HCT116 (cell line): ENCODE measurements at regions not wholly inside any gene's neighbourhood (a gene's known extent, or its start where the extent isn't known, plus 50 kb on each side); places are given as distances from the start of the nearest gene placed in this dataset.

Source experiments
- ATAC-seq: fragments of 200-7000 bp; cut with Tn5 transposase; 2 replicates; pipeline ENCODE4 v1.9.1; 2020; ENCODE audit warnings: mild to moderate bottlenecking, moderate library complexity
- BruUV-seq: library from RNA; stranded (reverse); fragments of 400-500 nt; replicated peaks from 2 replicates; lab custom pipeline; 2021; lab: Mats Ljungman, UMichigan
- CTCF ChIA-PET: fragments of 300-600 bp; sonication (Branson Sonifier 250); formaldehyde crosslinking; loops from one replicate; lab custom pipeline; 2021; ENCODE audit warnings: antibody characterized with exemption; lab: Charles Lee
- POLR2A ChIA-PET: fragments of 300-600, 350-600 bp; sonication (Branson Sonifier 250); formaldehyde crosslinking; loops from one replicate; lab custom pipeline; 2021; ENCODE audit warnings: antibody characterized with exemption; lab: Charles Lee
- RAD21 ChIA-PET, 2 experiments: fragments of 300-600 bp; sonication (Branson Sonifier 250); formaldehyde crosslinking; loops; one replicate each; lab custom pipeline; 2023; ENCODE audit warnings: low total read pairs in 2 of 2; ENCODE audit not compliant: uncharacterized antibody in 2 of 2, unreplicated experiment in 2 of 2, low non-redundant PET in 1 of 2; lab: Charles Lee
- DNase-seq: peaks from one replicate; pipeline ENCODE4 v3.0.0-alpha.2; 2010; ENCODE audit warnings: low read depth, low spot score
- H2AFZ ChIP-seq: fragments of 200-600 bp; shearing (Covaris generic), sonication (generic); 2 replicates; pipeline ENCODE4 v1.6.1; 2017; ENCODE audit warnings: low read depth, mixed run types, mixed read lengths, antibody characterized with exemption, low read length; ENCODE audit not compliant: poor library complexity, severe bottlenecking
- H3K27ac ChIP-seq: 2 replicates; pipeline ENCODE4 v1.5.1; 2012; ENCODE audit warnings: low read depth, low read length
- H3K27me3 ChIP-seq: fragments of 200-600 bp; sonication (generic); 2 replicates; pipeline ENCODE4 v1.6.1; 2016; ENCODE audit warnings: mixed run types, low read length, mixed read lengths; ENCODE audit not compliant: insufficient read depth
- H3K36me3 ChIP-seq, 2 experiments: fragments of 200-500 bp in 1 of 2; fragments of 200-600 bp in 1 of 2; sonication (Bioruptor generic) in 1 of 2; sonication (generic) in 1 of 2; 2 replicates each; pipeline versions ENCODE4 v1.5.1 to v1.6.1; 2014 to 2016; ENCODE audit warnings: low read length in 2 of 2, inconsistent platforms in 1 of 2, mixed read lengths in 1 of 2, mixed run types in 1 of 2; ENCODE audit not compliant: insufficient read depth in 2 of 2, control insufficient read depth in 1 of 2
- H3K4me1 ChIP-seq, 2 experiments: fragments of 200-600 bp in 1 of 2; sonication (generic) in 1 of 2; 2 replicates each; pipeline versions ENCODE4 v1.5.1 to v1.6.1; 2012 to 2017; ENCODE audit warnings: low read length in 2 of 2, inconsistent platforms in 1 of 2, mild to moderate bottlenecking in 1 of 2, mixed read lengths in 1 of 2, mixed run types in 1 of 2, moderate library complexity in 1 of 2; ENCODE audit not compliant: insufficient read depth in 2 of 2, control insufficient read depth in 1 of 2
- H3K4me2 ChIP-seq: fragments of 200-600 bp; sonication (generic); 2 replicates; pipeline ENCODE4 v1.6.1; 2017; ENCODE audit warnings: mixed run types, low read length, mixed read lengths
- H3K4me3 ChIP-seq, 2 experiments: fragments of 200-600 bp in 1 of 2; sonication (generic) in 1 of 2; replicated peaks in 1 of 2; 2 replicates each; pipeline ENCODE4 v1.5.1; 2011 to 2016; ENCODE audit warnings: low read length in 2 of 2, control low read depth in 1 of 2, low read depth in 1 of 2, mild to moderate bottlenecking in 1 of 2, mixed read lengths in 1 of 2, mixed run types in 1 of 2
- H3K79me2 ChIP-seq: fragments of 200-600 bp; sonication (generic); 2 replicates; pipeline ENCODE4 v1.6.1; 2017; ENCODE audit warnings: mild to moderate bottlenecking, mixed run types, low read length, moderate library complexity, mixed read lengths; ENCODE audit not compliant: insufficient read depth
- H3K9ac ChIP-seq: fragments of 200-600 bp; sonication (generic); 2 replicates; pipeline ENCODE4 v1.6.1; 2016; ENCODE audit warnings: low read length, mixed read lengths
- H3K9me2 ChIP-seq: fragments of 200-600 bp; sonication (generic), shearing (Covaris generic); 2 replicates; pipeline ENCODE4 v1.6.1; 2017; ENCODE audit warnings: mixed run types, mild to moderate bottlenecking, moderate library complexity; ENCODE audit not compliant: insufficient read depth
- H3K9me3 ChIP-seq, 2 experiments: fragments of 200-500 bp in 1 of 2; fragments of 200-600 bp in 1 of 2; sonication (Bioruptor generic) in 1 of 2; sonication (generic) in 1 of 2; 2 replicates each; pipeline ENCODE4 v1.6.1; 2014 to 2017; ENCODE audit warnings: low read length in 2 of 2, mixed read lengths in 2 of 2, inconsistent platforms in 1 of 2, low read depth in 1 of 2, mild to moderate bottlenecking in 1 of 2, mixed run types in 1 of 2, moderate library complexity in 1 of 2; ENCODE audit not compliant: control insufficient read depth in 1 of 2, insufficient read depth in 1 of 2
- H4K20me1 ChIP-seq: fragments of 200-600 bp; sonication (generic), shearing (Covaris generic); 2 replicates; pipeline ENCODE4 v1.6.1; 2017; ENCODE audit warnings: mixed run types, mild to moderate bottlenecking, moderate library complexity; ENCODE audit not compliant: insufficient read depth
- CTCF ChIP-seq, 3 experiments: fragments of 200-600 bp in 1 of 3; sonication (generic) in 1 of 3; IDR thresholded peaks in 2 of 3; conservative IDR thresholded peaks in 1 of 3; 2 replicates each; pipeline ENCODE4 v1.5.1; 2012 to 2017; ENCODE audit warnings: low read depth in 2 of 3, low read length in 2 of 3, antibody characterized with exemption in 1 of 3, borderline replicate concordance in 1 of 3, control low read depth in 1 of 3, mild to moderate bottlenecking in 1 of 3, mixed read lengths in 1 of 3, mixed run types in 1 of 3, moderate library complexity in 1 of 3; ENCODE audit not compliant: insufficient read depth in 1 of 3
- EZH2 ChIP-seq: fragments of 200-600 bp; sonication (generic); IDR thresholded peaks from 2 replicates; pipeline ENCODE4 v1.6.1; 2017; ENCODE audit warnings: antibody characterized with exemption, mixed run types
- EZH2phosphoT487 ChIP-seq: fragments of 200-600 bp; IDR thresholded peaks from 2 replicates; pipeline ENCODE4 v1.6.1; 2018; ENCODE audit warnings: antibody characterized with exemption, borderline replicate concordance
- FOSL1 ChIP-seq: IDR thresholded peaks from 2 replicates; pipeline ENCODE4 v1.6.1; 2012; ENCODE audit warnings: low read depth
- POLR2A ChIP-seq: IDR thresholded peaks from 2 replicates; pipeline ENCODE4 v1.7.0; 2011; ENCODE audit warnings: borderline replicate concordance; ENCODE audit not compliant: insufficient read depth, insufficient read length; ENCODE audit errors: extremely low read depth
- POLR2AphosphoS5 ChIP-seq: IDR thresholded peaks from 2 replicates; pipeline ENCODE4 v1.6.1; 2011; ENCODE audit warnings: mild to moderate bottlenecking, low read depth, low read length, moderate library complexity
- REST ChIP-seq: IDR thresholded peaks from 2 replicates; pipeline ENCODE4 v1.6.1; 2012; ENCODE audit warnings: low read depth
- SIN3A ChIP-seq: IDR thresholded peaks from 2 replicates; pipeline ENCODE4 v1.6.1; 2012; ENCODE audit warnings: low read depth
- SP1 ChIP-seq: IDR thresholded peaks from 2 replicates; pipeline ENCODE4 v1.6.1; 2012; ENCODE audit warnings: low read depth
- TCF7L2 ChIP-seq: IDR thresholded peaks from 2 replicates; pipeline ENCODE4 v1.7.0; 2011; ENCODE audit warnings: borderline replicate concordance, inconsistent platforms; ENCODE audit not compliant: insufficient read depth, insufficient read length; ENCODE audit errors: extremely low read depth
- YY1 ChIP-seq: IDR thresholded peaks from 2 replicates; pipeline ENCODE4 v1.6.1; 2011; ENCODE audit warnings: low read length, low read depth, moderate library complexity, mild to moderate bottlenecking; ENCODE audit not compliant: insufficient replicate concordance; ENCODE audit errors: extremely low read depth
- ZBTB33 ChIP-seq: IDR thresholded peaks from 2 replicates; pipeline ENCODE4 v1.6.1; 2011; ENCODE audit warnings: mild to moderate bottlenecking, low read length, moderate library complexity; ENCODE audit not compliant: insufficient replicate concordance; ENCODE audit errors: extremely low read depth
- intact Hi-C: fragments of 100-400 bp; cut with micrococcal nuclease; formaldehyde crosslinking; loops from 2 replicates; pipeline ENCODE4 v1.10.0; 2022

- intact Hi-C loops = loop anchor here (10.0 kb wide), 1 partner anchor 63 kb away; no protein-coding TSS in a partner anchor
- RAD21 ChIA-PET = no interaction called here
- no peaks in the 10 kb centered on the region for H3K9me2 ChIP-seq
- no peak overlapping the region for H2AFZ ChIP-seq
- no peak overlapping the region for H3K4me2 ChIP-seq
- CTCF ChIA-PET = no interaction called here
- no peaks in the 10 kb centered on the region; the same call in 1 of the 2 replicates for H4K20me1 ChIP-seq
- no peaks in the 10 kb centered on the region for H3K79me2 ChIP-seq
- H3K4me3 ChIP-seq = no peak overlapping the region
- H3K9ac ChIP-seq = no peak overlapping the region
- H3K9me3 ChIP-seq = no peaks in the 10 kb centered on the region
- no peak overlapping the region for H3K27ac ChIP-seq
- peaks cover 32% of the 10 kb centered on the region for H3K27me3 ChIP-seq
- no peak for DNase-seq
- no peaks in the 10 kb centered on the region for H3K36me3 ChIP-seq
- POLR2A ChIA-PET = no interaction called here
- H3K4me1 ChIP-seq = no peaks in the 10 kb centered on the region
- no peak for ATAC-seq
- no TSS peak for BruUV-seq
- TF ChIP-seq POLR2A (no peak), ZBTB33 (no peak)
Measured at GRCh38 chr9:20117986-20118385, 329.1 kb upstream of the SLC24A2 start.

- DNase-seq = no peak
- intact Hi-C loops = loop anchor here (10.0 kb wide), 1 partner anchor 63 kb away; no protein-coding TSS in a partner anchor
- Histone ChIP-seq H3K36me3 (no peaks in the 10 kb centered on the region), H3K4me1 (no peaks in the 10 kb centered on the region), H2AFZ (no peak overlapping the region), H3K4me3 (no peak overlapping the region), H3K9me3 (no peaks in the 10 kb centered on the region), H3K27ac (no peak overlapping the region), H3K9me2 (no peaks in the 10 kb centered on the region), H3K79me2 (no peaks in the 10 kb centered on the region), H4K20me1 (no peaks in the 10 kb centered on the region; the same call in 1 of the 2 replicates), H3K27me3 (peaks cover 32% of the 10 kb centered on the region), H3K9ac (no peak overlapping the region), H3K4me2 (no peak overlapping the region)
- RAD21 ChIA-PET = no interaction called here
- POLR2A ChIA-PET = no interaction called here
- BruUV-seq = no TSS peak
- CTCF ChIA-PET = no interaction called here
- no peak for ATAC-seq
- TF ChIP-seq REST = no peak
- TF ChIP-seq FOSL1 = no peak
- no peak for TF ChIP-seq EZH2
- no peak for TF ChIP-seq POLR2AphosphoS5
- TF ChIP-seq SP1 = no peak
- no peak for TF ChIP-seq SIN3A
- TF ChIP-seq CTCF (IDR thresholded peaks at IDR 0.05 in 2 of 3, conservative IDR thresholded peaks at IDR 0.05 in 1 of 3; ENCODE audit: borderline replicate concordance in 1 of 3, insufficient read depth in 1 of 3, low read depth in 2 of 3, low read length in 2 of 3) = no peak
- TF ChIP-seq EZH2phosphoT487 = no peak
- TF ChIP-seq TCF7L2 = no peak
- no peak for TF ChIP-seq YY1
- TF ChIP-seq POLR2A = no peak
Measured at GRCh38 chr9:20117482-20117881, 328.6 kb upstream of the SLC24A2 start.
